HG03342 (cell line): ENCODE measurements at regions not wholly inside any gene's neighbourhood (a gene's known extent, or its start where the extent isn't known, plus 50 kb on each side); places are given as distances from the start of the nearest gene placed in this dataset.

ENCODE experiments used
- ATAC-seq: cut with Tn5 transposase; IDR thresholded peaks from one replicate; pipeline ENCODE4 v1.9.1; 2021; ENCODE audit warnings: mild to moderate bottlenecking, moderate library complexity; ENCODE audit not compliant: unreplicated experiment

GRCh38 chr2:51145761-51146160 is 113.8 kb upstream of the NRXN1 start:
- no peak for ATAC-seq

- no peak for ATAC-seq
Observed at GRCh38 chr2:51120754-51121280, 88.9 kb upstream of the NRXN1 start.

GRCh38 chr2:51111532-51111931 is 79.6 kb upstream of the NRXN1 start:
- no peak for ATAC-seq

GRCh38 chr2:51108794-51109193 is 76.9 kb upstream of the NRXN1 start:
- ATAC-seq = no peak

GRCh38 chr2:51107841-51108240 is 75.9 kb upstream of the NRXN1 start:
- no peak for ATAC-seq

- ATAC-seq = no peak
Observed at GRCh38 chr2:51105811-51106210, 73.9 kb upstream of the NRXN1 start.

- ATAC-seq = no peak
Observed at GRCh38 chr2:51103205-51103604, 71.3 kb upstream of the NRXN1 start.

- ATAC-seq = no peak
Observed at GRCh38 chr2:51093016-51093415, 61.1 kb upstream of the NRXN1 start.

- ATAC-seq = no peak
Observed at GRCh38 chr2:51085420-51086068, 53.6 kb upstream of the NRXN1 start.

- no peak for ATAC-seq
Observed at GRCh38 chr2:51084750-51085149, 52.8 kb upstream of the NRXN1 start.
